ENCODE measurements at regions not wholly inside any gene's neighbourhood (a gene's known extent, or its start where the extent isn't known, plus 50 kb on each side); places are given as distances from the start of the nearest gene placed in this dataset.
"Not testable (repeated sequence)": the region's sequence is repeated elsewhere in the genome, so short reads cannot be mapped to it uniquely, and the experiment has no call there.

DNA sequence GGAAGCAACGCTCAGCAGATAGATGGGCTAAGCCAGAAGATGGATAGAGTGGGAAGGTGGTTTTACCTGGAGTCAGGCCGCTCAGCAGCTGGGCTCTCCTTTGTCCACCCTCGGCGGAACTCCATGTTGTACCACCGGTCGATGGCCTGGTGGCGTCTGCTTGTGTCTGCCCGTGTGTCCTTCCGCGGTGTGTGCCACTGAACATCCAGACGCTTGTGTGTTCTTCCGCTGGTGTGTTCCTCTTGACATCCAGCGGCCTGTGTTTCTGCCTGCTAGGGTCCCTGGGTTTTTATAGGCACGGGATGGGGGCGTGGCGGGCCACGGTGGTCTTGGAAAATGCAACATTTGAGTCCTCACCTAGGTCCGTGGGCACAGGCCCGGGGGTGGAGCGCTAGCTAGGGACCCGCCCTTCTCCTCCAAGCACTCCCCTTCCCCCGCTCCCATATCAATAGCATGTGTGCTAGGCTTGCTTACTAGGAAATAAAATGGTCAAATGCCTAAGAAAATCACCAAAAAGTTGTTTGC, 1431.7 kb upstream of the ACVR2A start:
- H3K9me3 ChIP-seq: no peaks in the 10 kb centered on the region
- TF ChIP-seq, protein P1, sequence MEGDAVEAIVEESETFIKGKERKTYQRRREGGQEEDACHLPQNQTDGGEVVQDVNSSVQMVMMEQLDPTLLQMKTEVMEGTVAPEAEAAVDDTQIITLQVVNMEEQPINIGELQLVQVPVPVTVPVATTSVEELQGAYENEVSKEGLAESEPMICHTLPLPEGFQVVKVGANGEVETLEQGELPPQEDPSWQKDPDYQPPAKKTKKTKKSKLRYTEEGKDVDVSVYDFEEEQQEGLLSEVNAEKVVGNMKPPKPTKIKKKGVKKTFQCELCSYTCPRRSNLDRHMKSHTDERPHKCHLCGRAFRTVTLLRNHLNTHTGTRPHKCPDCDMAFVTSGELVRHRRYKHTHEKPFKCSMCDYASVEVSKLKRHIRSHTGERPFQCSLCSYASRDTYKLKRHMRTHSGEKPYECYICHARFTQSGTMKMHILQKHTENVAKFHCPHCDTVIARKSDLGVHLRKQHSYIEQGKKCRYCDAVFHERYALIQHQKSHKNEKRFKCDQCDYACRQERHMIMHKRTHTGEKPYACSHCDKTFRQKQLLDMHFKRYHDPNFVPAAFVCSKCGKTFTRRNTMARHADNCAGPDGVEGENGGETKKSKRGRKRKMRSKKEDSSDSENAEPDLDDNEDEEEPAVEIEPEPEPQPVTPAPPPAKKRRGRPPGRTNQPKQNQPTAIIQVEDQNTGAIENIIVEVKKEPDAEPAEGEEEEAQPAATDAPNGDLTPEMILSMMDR (IDR thresholded peaks at IDR 0.05): no peak
- H3K4me3 ChIP-seq: no peak overlapping the region
- ATAC-seq (no peak), DNase-seq (no peak)
- intact Hi-C loops (cut with DNase I, micrococcal nuclease): no loop called here
- no peaks in the 10 kb centered on the region for H3K36me3 ChIP-seq (ENCODE audit: low read depth)
- no peaks in the 10 kb centered on the region for H3K4me1 ChIP-seq (ENCODE audit: low read depth)

DNA sequence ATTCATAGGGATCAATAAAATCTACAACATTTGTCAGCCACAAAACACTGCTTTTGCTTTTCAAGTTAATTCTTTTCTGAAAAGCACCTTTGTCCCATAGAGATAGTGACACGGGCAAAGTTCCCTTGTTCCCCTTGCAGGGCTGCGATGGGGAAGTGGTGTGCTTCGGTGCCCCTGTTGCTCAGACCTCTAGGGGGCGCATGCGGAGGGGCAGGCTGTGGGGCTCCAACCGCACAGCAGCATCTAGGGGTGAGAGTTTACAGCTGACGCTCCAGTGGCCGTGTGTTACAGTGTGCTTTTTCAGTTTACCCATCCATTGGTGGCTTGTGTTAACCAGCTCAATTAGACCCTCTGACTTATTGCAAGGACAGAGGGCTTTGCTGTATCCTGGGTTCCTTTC, 1432.2 kb upstream of the ACVR2A start:
- no peak for ATAC-seq
- no peaks in the 10 kb centered on the region for H3K9me3 ChIP-seq
- no peaks in the 10 kb centered on the region for H3K4me1 ChIP-seq (ENCODE audit: low read depth)
- intact Hi-C loops (cut with DNase I, micrococcal nuclease): no loop called here
- TF ChIP-seq, protein P1 (IDR thresholded peaks at IDR 0.05): no peak
- H3K36me3 ChIP-seq (ENCODE audit: low read depth): no peaks in the 10 kb centered on the region
- DNase-seq: no peak
- no peak overlapping the region for H3K4me3 ChIP-seq

DNA sequence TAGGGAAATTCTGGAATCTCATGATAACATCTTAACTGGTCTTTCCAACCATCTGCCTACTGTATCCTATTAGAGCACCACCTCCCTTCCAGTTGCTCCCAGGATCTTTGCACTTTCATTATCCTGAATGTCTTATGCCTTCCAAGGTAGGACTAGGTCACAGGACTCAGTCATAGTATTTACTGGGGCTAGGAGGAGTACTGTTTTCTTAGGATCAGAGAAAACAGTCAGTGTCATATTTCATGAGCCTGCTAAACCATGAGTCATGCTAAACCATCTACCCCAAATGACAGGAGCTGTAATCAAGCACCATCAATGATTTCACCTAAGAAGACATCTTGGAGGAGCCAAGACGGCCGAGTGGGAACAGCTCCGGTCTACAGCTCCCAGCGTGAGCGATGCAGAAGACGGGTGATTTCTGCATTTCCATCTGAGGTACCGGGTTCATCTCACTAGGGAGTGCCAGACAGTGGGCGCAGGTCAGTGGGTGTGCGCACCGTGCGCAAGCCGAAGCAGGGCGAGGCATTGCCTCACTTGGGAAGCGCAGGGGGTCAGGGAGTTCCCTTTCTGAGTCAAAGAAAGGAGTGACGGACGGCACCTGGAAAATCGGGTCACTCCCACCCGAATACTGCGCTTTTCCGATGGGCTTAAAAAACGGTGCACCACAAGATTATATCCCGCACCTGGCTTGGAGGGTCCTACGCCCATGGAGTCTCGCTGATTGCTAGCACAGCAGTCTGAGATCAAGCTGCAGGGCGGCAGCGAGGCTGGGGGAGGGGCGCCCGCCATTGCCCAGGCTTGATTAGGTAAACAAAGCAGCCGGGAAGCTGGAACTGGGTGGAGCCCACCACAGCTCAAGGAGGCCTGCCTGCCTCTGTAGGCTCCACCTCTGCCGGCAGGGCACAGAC, 1439.2 kb upstream of the ACVR2A start:
- H3K36me3 ChIP-seq (ENCODE audit: low read depth); ATAC-seq; DNase-seq; H3K4me3 ChIP-seq; intact Hi-C loops (cut with DNase I, micrococcal nuclease); H3K4me1 ChIP-seq (ENCODE audit: low read depth); H3K9me3 ChIP-seq: not testable (repeated sequence)

DNA sequence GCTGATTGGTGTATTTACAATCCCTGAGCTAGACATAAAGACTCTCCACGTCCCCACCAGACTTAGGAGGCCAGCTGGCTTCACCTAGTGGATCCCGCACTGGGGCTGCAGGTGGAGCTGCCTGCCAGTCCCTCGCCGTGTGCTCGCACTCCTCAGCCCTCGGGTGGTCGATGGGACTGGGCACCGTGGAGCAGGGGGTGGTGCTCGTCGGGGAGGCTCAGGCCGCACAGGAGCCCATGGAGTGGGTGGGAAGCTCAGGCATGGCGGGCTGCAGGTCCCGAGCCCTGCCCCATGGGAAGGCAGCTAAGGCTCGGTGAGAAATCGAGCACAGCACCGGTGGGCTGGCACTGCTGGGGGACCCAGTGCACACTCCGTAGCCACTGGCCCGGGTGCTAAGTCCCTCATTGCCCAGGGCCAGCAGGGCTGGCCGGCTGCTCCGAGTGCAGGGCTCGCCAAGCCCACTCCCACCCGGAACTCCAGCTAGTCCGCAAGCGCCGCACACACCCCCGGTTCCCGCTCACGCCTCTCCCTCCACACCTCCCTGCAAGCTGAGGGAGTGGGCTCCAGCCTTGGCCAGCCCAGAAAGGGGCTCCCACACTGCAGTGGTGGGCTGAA, 1441.2 kb upstream of the ACVR2A start:
- H3K4me3 ChIP-seq; DNase-seq; H3K4me1 ChIP-seq (ENCODE audit: low read depth); H3K36me3 ChIP-seq (ENCODE audit: low read depth); H3K9me3 ChIP-seq; ATAC-seq; intact Hi-C loops (cut with DNase I, micrococcal nuclease): not testable (repeated sequence)

DNA sequence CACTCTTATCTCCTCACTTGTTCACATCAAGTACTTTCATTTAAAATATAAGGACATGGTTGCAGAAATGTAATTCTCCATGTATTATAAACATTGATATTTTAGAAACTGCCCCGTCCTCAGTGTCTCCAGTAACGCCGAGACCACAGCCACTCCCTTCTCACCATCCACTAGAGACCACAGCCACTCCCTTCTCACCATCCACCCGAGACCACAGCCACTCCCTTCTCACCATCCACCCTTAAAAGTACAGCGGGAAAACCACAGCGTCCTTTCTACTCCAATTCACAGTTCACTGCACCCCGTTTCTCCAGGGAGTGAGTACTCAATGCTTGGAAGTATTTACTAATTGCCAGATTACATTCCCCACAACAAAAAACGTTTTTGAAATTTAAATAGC, 1452.2 kb upstream of the ACVR2A start:
- no peaks in the 10 kb centered on the region for H3K4me1 ChIP-seq (ENCODE audit: low read depth)
- no peak for ATAC-seq
- intact Hi-C loops (cut with DNase I, micrococcal nuclease): no loop called here
- no peaks in the 10 kb centered on the region for H3K36me3 ChIP-seq (ENCODE audit: low read depth)
- H3K4me3 ChIP-seq: no peak overlapping the region
- no peaks in the 10 kb centered on the region for H3K9me3 ChIP-seq
- no peak for DNase-seq
- TF ChIP-seq, protein P1 (IDR thresholded peaks at IDR 0.05): no peak

DNA sequence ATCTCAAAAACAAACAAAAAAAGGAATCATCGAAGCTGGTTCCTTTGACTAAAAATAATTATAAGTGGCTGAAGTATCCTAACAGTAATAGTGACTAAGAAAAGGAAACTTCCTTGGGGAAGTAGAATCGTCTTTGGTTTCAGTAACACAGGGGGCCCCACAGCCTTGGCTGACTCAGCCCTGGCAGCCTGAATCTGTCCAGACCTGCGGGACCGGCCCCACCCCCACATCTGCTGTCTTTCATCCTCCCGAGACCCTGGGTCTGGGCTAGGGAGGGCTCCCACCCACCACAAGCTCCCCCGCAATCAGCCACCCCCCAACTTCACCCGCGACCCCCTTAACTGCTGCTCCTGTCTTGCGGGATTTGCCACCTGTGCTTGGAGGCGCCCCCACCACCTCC, 1452.6 kb upstream of the ACVR2A start:
- TF ChIP-seq, protein P1 (IDR thresholded peaks at IDR 0.05): no peak
- no peak for DNase-seq
- no peaks in the 10 kb centered on the region for H3K9me3 ChIP-seq
- no peak for ATAC-seq
- no peaks in the 10 kb centered on the region for H3K36me3 ChIP-seq (ENCODE audit: low read depth)
- H3K4me3 ChIP-seq: no peak overlapping the region
- no peaks in the 10 kb centered on the region for H3K4me1 ChIP-seq (ENCODE audit: low read depth)
- intact Hi-C loops (cut with DNase I, micrococcal nuclease): no loop called here

Data from mucosa of descending colon (tissue), 3 donors.